GM12892 (cell line): ENCODE measurements at regions not wholly inside any gene's neighbourhood (a gene's known extent, or its start where the extent isn't known, plus 50 kb on each side); places are given as distances from the start of the nearest gene placed in this dataset.

ENCODE experiments used
- DNase-seq: peaks from one replicate; pipeline ENCODE4 v3.0.0; 2011; ENCODE audit not compliant: insufficient read length
- FAIRE-seq: peaks from 2 replicates; lab custom pipeline; 2011; peaks lifted over from hg19 to GRCh38; lab: Jason Lieb, UNC
- POLR2A ChIP-seq: IDR thresholded peaks from 2 replicates; pipeline ENCODE4 v1.6.1; 2011; ENCODE audit warnings: low read depth, low read length, control low read depth
- POLR2AphosphoS5 ChIP-seq: IDR thresholded peaks from 2 replicates; pipeline ENCODE4 v1.6.1; 2011; ENCODE audit warnings: low read depth, low read length, control low read depth
- TAF1 ChIP-seq: IDR thresholded peaks from 2 replicates; pipeline ENCODE4 v1.6.1; 2011; ENCODE audit warnings: low read depth, mild to moderate bottlenecking, control low read depth, low read length, borderline replicate concordance

GRCh38 chr16:80117556-80118130, 423.1 kb upstream of the DYNLRB2 start:
- no peak for DNase-seq
- FAIRE-seq = no peak
- TF ChIP-seq TAF1 = no peak
- TF ChIP-seq POLR2A = no peak
- TF ChIP-seq POLR2AphosphoS5 = no peak

GRCh38 chr16:80116711-80117110, 424.1 kb upstream of the DYNLRB2 start:
- no peak for DNase-seq
- FAIRE-seq = no peak
- TF ChIP-seq POLR2A = no peak
- TF ChIP-seq POLR2AphosphoS5 = no peak
- no peak for TF ChIP-seq TAF1

DNA sequence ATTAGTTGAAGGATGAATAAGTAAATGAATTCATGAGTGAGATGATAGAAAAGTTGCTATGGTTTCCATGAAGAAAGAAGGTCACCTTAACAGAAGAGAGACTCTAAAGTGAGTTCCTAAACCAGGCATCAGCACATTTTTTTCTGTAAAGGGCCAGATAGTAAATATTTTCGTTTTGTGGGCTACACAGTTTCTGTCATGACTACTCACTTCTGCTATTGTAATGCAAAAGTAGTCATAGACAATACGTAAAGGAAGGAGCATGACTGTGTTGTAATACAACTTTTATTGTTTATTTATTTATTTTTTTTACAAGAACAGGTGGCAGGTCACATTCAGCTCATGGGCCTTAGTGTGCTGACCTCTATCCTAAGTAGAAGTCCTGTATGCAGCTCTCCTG, 426.1 kb upstream of the DYNLRB2 start:
- TF ChIP-seq TAF1 (no peak), POLR2AphosphoS5 (no peak), POLR2A (no peak)
- no peak for DNase-seq
- no peak for FAIRE-seq

DNA sequence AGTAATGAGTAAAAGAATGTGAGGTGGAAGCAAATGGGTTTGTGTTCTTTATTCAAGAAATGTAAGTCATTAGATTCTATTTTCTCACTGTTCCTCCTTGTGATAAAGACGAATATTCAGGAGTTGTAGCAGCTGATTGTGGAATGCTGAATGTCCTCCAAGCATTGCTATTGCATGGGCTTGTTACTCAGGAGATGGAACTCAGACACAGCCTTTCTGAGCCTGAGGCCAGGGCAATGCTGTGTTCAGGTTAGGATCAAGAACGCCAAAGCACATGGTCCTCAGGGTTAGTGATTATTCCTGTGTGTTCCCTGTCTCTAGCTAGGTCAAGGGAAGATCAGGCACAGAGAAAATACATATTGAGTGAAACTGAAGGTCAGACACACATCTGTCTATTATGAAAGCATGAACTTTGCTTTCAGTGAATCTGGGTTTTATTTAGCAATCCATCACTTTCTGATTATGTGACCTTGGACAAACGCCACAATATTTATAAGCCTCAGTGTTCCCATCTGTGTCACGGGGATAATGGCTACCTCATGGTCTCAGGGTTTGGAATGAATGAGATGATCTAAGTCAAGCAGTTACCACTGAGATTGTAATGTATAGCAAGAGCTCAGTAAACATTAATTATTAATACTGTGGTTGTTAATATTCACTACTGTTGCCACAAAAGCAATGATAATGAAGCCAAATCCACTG, 426.8 kb upstream of the DYNLRB2 start:
- DNase-seq (no peak), FAIRE-seq (no peak)
- TF ChIP-seq POLR2AphosphoS5 (no peak), POLR2A (no peak), TAF1 (no peak)

DNA sequence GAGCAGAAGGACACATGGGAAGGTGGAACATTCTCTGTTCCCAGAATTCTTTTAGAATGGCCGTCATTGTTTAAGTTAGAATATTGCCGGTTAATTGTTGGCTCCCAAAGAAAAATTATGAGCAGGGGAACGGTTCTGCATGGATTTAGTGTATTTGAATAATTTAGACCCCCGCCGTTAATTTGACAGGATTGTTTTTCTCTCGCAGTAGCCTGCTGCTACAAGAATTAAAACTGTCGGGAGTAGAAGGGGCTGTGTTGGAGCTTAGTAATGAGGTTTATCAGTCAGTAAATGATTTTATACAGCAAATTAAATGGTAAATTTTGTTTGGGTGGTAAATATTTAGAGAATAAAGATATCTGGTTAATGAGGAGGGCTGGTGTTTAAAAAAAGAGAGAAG, 431.2 kb upstream of the DYNLRB2 start:
- no peak for FAIRE-seq
- no peak for TF ChIP-seq POLR2A
- no peak for TF ChIP-seq POLR2AphosphoS5
- no peak for TF ChIP-seq TAF1
- DNase-seq = no peak

DNA sequence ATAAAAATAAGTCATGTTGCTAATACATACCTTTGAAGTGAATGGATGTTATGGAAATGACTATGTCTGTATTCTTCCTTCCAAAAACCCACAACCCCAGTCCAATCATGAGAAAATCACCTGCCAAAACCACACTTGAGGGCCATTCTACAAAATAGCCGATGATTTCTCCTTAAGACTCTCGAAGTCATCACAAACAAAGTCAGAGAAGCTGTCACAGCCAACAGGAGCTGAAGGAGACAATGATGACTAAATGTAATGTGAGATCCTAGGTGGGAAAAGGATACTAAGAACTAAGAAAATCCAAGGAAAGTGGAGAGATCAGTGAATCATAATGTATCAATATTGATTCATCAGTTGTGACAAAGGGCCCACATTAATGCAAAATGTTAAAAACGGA, 432.9 kb upstream of the DYNLRB2 start:
- DNase-seq = no peak
- FAIRE-seq = no peak
- no peak for TF ChIP-seq POLR2AphosphoS5
- no peak for TF ChIP-seq TAF1
- no peak for TF ChIP-seq POLR2A

DNA sequence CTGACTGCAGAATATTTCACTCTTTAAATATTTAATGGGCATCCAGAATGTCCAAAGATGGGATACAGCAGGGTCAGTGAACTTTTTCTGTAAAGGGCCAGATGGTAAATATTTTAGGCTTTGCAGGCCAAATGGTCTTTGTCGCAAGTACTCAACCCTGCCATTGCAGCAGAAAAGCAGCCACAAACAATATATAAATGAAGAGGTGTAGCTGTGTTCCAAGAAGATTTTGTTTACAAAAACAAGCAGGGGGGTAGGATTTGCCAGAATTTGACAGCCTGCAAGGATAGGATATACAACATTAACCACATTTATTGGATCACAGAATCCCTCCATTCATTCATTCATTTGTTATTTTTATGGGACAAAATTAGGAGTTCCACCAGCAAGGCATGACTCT, 435.0 kb upstream of the DYNLRB2 start:
- DNase-seq (no peak), FAIRE-seq (no peak)
- TF ChIP-seq POLR2A (no peak), TAF1 (no peak), POLR2AphosphoS5 (no peak)

DNA sequence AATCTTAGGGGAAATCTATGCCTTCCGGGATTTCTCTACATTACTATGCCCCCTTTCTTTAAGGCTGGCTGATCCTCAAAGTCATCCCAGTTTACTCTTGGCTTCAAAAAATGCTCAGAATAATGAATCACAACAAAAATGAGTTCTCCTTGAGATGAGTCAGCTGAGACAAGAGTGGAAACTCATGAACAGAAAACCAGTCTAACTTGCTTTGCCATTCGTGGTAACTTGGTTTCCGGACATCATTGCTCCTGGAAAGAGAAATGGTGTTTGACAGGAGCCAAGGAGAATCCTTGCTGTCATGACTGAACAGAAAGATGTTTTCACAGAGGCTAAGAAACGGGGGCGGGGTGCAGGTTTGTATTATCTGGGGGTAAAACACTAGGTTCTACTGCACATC, 435.6 kb upstream of the DYNLRB2 start:
- FAIRE-seq = no peak
- TF ChIP-seq POLR2AphosphoS5 (no peak), TAF1 (no peak), POLR2A (no peak)
- DNase-seq = no peak

- TF ChIP-seq POLR2A (no peak), POLR2AphosphoS5 (no peak), TAF1 (no peak)
- FAIRE-seq (no peak), DNase-seq (no peak)
Measured at GRCh38 chr16:80104401-80104800, 436.4 kb upstream of the DYNLRB2 start.

DNA sequence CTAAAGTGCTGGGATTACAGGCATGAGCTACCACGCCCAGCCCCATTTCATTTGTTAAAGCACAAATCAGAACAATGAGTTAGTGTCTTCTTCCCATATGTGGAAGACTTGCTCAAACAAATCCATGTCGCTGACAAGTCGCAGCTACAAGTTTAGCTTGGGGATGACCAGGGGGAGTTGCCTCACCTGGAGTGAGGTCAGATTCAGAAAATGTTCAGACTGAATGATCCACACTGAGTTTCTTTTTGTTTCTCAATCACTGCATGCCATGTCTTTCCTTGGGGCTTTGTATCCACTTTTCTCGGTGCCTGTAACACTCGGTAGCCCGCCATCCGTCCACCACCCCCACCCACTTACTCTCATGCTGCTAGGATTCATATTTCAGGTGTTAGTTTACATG, 437.3 kb upstream of the DYNLRB2 start:
- FAIRE-seq = no peak
- TF ChIP-seq POLR2AphosphoS5 (no peak), TAF1 (no peak), POLR2A (no peak)
- DNase-seq = no peak

- FAIRE-seq (no peak), DNase-seq (no peak)
- TF ChIP-seq POLR2AphosphoS5 (no peak), POLR2A (no peak), TAF1 (no peak)
Measured at GRCh38 chr16:80100846-80101451, 439.8 kb upstream of the DYNLRB2 start.

GRCh38 chr16:80100186-80100585, 440.6 kb upstream of the DYNLRB2 start:
- DNase-seq = no peak
- FAIRE-seq = no peak
- TF ChIP-seq TAF1 (no peak), POLR2A (no peak), POLR2AphosphoS5 (no peak)
